ENCODE measurements at regions not wholly inside any gene's neighbourhood (a gene's known extent, or its start where the extent isn't known, plus 50 kb on each side); places are given as distances from the start of the nearest gene placed in this dataset.

DNA sequence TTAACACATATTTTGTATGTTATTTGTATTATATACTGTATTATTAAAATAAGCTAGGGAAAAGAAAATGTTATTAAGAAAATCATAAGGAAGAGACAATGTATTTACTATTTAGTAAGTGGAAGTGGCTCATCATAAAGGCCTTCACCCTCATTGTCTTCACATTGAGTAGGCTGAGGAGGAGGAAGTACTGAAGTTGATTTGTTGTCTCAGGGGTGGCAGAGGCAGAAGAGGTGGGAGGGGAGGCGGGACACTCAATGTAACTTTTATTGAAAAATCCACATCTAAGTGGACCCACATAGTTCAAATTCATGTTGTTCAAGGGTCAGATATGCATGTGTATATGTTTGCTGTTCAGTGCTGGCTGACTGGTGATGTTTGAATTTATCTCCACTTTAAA, 210.2 kb upstream of the CITED2 start:
- no peak overlapping the region for H3K9ac ChIP-seq (ENCODE audit: low read length in 5 of 5)
- H3K27ac ChIP-seq (ENCODE audit: low read depth, low read length), result no peak overlapping the region

DNA sequence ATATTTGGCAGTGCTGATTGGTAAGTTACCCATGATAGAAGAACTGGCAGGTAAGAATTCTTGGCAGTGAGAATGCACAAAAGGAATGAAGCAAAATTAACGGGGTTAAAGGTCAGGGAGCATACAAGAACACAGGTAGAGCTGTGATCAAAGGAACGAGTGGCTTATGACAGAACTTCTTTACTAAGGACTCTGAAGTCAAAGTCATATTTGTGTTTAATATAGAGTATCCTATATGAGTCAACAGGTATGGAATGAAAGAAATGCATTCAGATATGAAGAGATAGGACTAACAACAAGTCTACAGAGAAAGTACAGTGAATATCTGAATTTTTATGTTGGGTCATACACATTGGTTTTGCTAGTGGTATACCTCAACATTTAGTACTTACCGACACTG, 209.0 kb upstream of the CITED2 start:
- no peaks in the 10 kb centered on the region for H3K9me3 ChIP-seq (ENCODE audit: control insufficient read depth in 5 of 5, low read length in 5 of 5)

More for the DNA sequence above, 210.2 kb upstream of the CITED2 start:
- H3K4me1 ChIP-seq (ENCODE audit: control insufficient read depth in 5 of 5, insufficient read depth in 5 of 5, low read length in 5 of 5), result no peaks in the 10 kb centered on the region
- H3K4me3 ChIP-seq (ENCODE audit: low read depth in 1 of 5, low read length in 5 of 5), result no peak overlapping the region
- no peaks in the 10 kb centered on the region for H3K36me3 ChIP-seq (ENCODE audit: control insufficient read depth in 5 of 5, insufficient read depth in 5 of 5, low read length in 5 of 5)
- no peaks in the 10 kb centered on the region for H3K9me3 ChIP-seq (ENCODE audit: control insufficient read depth in 5 of 5, low read length in 5 of 5)
- H3K27me3 ChIP-seq (ENCODE audit: control insufficient read depth in 5 of 5, insufficient read depth in 4 of 5, low read length in 5 of 5), result no peaks in the 10 kb centered on the region

DNA sequence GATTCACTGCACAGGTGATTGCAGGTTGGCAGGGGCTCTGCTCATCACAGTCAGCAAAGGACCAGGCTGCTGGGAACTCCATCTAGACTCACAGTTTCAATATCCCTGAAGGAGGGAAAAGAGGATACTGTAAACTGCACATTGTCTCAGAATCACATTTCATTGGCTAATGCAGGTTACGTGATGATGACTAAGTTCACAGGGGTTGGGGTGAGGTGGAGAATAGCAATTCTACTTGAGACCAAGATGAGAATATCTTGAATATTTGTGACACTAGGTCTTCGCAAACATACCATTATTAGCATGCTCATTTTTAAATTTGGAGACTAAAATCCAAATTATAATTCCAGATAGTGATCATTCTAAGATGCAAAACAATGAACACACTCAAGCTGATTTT, 208.5 kb upstream of the CITED2 start:
- Histone ChIP-seq H3K9ac (ENCODE audit: low read length in 5 of 5) (no peak overlapping the region), H3K9me3 (ENCODE audit: control insufficient read depth in 5 of 5, low read length in 5 of 5) (no peaks in the 10 kb centered on the region), H3K4me3 (ENCODE audit: low read depth in 1 of 5, low read length in 5 of 5) (no peak overlapping the region), H3K36me3 (ENCODE audit: control insufficient read depth in 5 of 5, insufficient read depth in 5 of 5, low read length in 5 of 5) (no peaks in the 10 kb centered on the region), H3K27me3 (ENCODE audit: control insufficient read depth in 5 of 5, insufficient read depth in 4 of 5, low read length in 5 of 5) (no peaks in the 10 kb centered on the region), H3K4me1 (ENCODE audit: control insufficient read depth in 5 of 5, insufficient read depth in 5 of 5, low read length in 5 of 5) (peaks cover 0 to 2% (median 0%) of the 10 kb centered on the region in 5 donors), H3K27ac (ENCODE audit: low read depth, low read length) (no peak overlapping the region)

More for the DNA sequence above, 209.0 kb upstream of the CITED2 start:
- no peak overlapping the region for H3K27ac ChIP-seq (ENCODE audit: low read depth, low read length)
- H3K4me1 ChIP-seq (ENCODE audit: control insufficient read depth in 5 of 5, insufficient read depth in 5 of 5, low read length in 5 of 5), result no peaks in the 10 kb centered on the region
- H3K9ac ChIP-seq (ENCODE audit: low read length in 5 of 5), result no peak overlapping the region
- H3K36me3 ChIP-seq (ENCODE audit: control insufficient read depth in 5 of 5, insufficient read depth in 5 of 5, low read length in 5 of 5), result no peaks in the 10 kb centered on the region
- no peak overlapping the region for H3K4me3 ChIP-seq (ENCODE audit: low read depth in 1 of 5, low read length in 5 of 5)
- no peaks in the 10 kb centered on the region for H3K27me3 ChIP-seq (ENCODE audit: control insufficient read depth in 5 of 5, insufficient read depth in 4 of 5, low read length in 5 of 5)

DNA sequence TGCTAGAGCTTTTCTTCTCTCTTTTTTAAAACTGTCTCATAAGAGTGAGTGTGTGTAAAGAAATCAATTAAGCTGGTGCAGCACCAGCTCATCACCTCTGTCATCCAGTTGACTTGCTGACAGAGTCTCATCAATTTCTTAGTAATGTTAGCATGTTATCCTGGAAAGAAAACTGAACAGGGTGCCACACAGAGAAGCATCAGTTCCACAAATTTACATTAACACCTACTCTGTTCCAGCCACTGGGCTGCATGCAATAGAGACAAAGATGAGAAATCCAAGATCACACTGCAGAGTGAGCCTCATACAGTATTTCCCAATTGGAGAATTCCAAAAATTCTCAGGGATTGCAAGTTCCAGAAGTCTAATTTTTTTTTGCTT, 207.0 kb upstream of the CITED2 start:
- Histone ChIP-seq H3K27ac (ENCODE audit: low read depth, low read length) (no peak overlapping the region), H3K9me3 (ENCODE audit: control insufficient read depth in 5 of 5, low read length in 5 of 5) (no peaks in the 10 kb centered on the region), H3K36me3 (ENCODE audit: control insufficient read depth in 5 of 5, insufficient read depth in 5 of 5, low read length in 5 of 5) (no peaks in the 10 kb centered on the region), H3K4me1 (ENCODE audit: control insufficient read depth in 5 of 5, insufficient read depth in 5 of 5, low read length in 5 of 5) (peaks cover 0 to 3% (median 0%) of the 10 kb centered on the region in 5 donors), H3K9ac (ENCODE audit: low read length in 5 of 5) (no peak overlapping the region), H3K27me3 (ENCODE audit: control insufficient read depth in 5 of 5, insufficient read depth in 4 of 5, low read length in 5 of 5) (no peaks in the 10 kb centered on the region), H3K4me3 (ENCODE audit: low read depth in 1 of 5, low read length in 5 of 5) (no peak overlapping the region)

DNA sequence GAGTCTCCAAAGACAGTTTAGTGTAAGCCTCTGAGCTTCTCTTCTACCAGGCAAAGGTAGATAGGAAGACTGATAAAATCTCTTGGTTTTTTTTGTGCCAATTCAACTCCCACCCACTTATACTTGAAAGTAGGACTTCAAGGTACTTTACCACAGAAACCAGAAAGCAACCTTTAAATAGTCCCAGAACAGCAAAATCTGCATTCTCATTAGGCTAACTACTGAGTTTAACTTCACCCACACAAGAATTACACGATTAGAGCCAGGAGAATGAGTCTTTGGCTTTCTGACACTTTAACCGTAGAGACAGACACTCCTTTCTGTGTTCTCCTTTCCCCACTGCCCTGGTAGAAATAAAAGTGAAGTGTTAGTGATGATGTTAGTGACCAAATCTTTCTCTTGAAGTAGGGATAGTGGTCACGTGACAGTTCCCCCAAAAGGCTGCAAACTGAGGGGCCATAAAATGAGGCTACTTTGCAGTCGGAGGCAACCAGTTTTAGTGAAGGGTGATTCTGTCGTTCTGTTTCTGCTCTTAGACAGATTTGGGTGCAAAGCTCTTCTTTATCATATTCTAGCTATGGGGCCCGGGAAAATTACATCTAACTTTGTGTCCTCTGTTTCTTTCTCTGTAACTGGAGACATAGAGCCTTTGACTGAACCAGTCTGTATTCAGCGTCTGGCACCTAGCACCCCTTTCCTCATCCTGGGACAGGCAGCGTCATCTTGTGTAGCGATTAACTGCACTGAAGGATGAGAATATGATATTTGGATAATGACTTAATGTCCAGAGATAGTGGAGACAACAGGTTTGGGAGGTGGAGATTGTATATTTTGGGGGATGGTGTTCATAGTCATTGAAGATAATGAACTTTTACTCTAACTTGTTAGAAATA, 206.4 kb upstream of the CITED2 start:
- Histone ChIP-seq H3K9me3 (ENCODE audit: control insufficient read depth in 5 of 5, low read length in 5 of 5) (no peaks in the 10 kb centered on the region), H3K27me3 (ENCODE audit: control insufficient read depth in 5 of 5, insufficient read depth in 4 of 5, low read length in 5 of 5) (no peaks in the 10 kb centered on the region), H3K9ac (ENCODE audit: low read length in 5 of 5) (no peak overlapping the region), H3K4me1 (ENCODE audit: control insufficient read depth in 5 of 5, insufficient read depth in 5 of 5, low read length in 5 of 5) (peaks cover 0 to 3% (median 0%) of the 10 kb centered on the region in 5 donors), H3K36me3 (ENCODE audit: control insufficient read depth in 5 of 5, insufficient read depth in 5 of 5, low read length in 5 of 5) (no peaks in the 10 kb centered on the region), H3K27ac (ENCODE audit: low read depth, low read length) (no peak overlapping the region), H3K4me3 (ENCODE audit: low read depth in 1 of 5, low read length in 5 of 5) (no peak overlapping the region)

DNA sequence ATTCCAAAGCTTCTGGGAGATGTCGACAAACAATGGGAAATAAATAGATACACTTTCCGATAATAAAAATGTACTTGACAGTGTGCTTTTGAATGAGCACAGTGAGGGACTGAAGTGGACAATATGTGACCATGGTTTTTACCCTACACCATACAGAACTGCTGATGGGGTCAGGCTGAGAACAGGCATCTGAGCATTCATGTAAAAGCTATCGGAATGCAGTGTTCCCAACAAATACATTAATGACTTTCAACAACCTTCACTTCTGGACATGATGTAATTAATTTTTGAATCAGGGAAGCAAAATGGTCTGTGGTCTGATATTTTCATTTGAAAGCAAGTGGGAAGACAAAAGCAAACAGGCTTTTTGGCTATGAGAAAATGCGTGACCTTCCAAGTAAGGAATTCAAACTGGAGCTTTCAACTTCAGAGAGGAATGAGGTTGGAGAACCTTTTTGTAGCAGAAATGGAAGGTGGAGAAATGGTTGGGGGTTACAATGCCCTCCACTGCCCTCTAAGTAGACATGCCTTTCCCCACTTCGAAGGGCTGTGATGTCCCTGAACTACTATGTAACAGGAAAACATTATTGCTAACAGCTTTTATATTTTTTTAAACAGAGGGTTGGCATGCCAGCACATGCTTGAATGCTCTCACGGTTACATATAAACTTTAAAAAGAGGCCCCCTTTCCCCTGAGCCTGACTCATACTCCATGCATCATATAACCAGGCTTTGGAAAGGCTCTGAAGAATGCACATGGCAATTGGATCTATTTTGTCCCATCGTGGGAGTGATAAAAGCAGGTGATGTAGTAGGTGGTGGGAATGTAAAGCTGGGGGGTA, 203.5 kb upstream of the CITED2 start:
- Histone ChIP-seq H3K27me3 (ENCODE audit: control insufficient read depth in 5 of 5, insufficient read depth in 4 of 5, low read length in 5 of 5) (no peaks in the 10 kb centered on the region), H3K4me1 (ENCODE audit: control insufficient read depth in 5 of 5, insufficient read depth in 5 of 5, low read length in 5 of 5) (peaks cover 0 to 3% (median 0%) of the 10 kb centered on the region in 5 donors), H3K9me3 (ENCODE audit: control insufficient read depth in 5 of 5, low read length in 5 of 5) (no peaks in the 10 kb centered on the region), H3K36me3 (ENCODE audit: control insufficient read depth in 5 of 5, insufficient read depth in 5 of 5, low read length in 5 of 5) (no peaks in the 10 kb centered on the region), H3K9ac (ENCODE audit: low read length in 5 of 5) (no peak overlapping the region), H3K27ac (ENCODE audit: low read depth, low read length) (no peak overlapping the region), H3K4me3 (ENCODE audit: low read depth in 1 of 5, low read length in 5 of 5) (no peak overlapping the region)

DNA sequence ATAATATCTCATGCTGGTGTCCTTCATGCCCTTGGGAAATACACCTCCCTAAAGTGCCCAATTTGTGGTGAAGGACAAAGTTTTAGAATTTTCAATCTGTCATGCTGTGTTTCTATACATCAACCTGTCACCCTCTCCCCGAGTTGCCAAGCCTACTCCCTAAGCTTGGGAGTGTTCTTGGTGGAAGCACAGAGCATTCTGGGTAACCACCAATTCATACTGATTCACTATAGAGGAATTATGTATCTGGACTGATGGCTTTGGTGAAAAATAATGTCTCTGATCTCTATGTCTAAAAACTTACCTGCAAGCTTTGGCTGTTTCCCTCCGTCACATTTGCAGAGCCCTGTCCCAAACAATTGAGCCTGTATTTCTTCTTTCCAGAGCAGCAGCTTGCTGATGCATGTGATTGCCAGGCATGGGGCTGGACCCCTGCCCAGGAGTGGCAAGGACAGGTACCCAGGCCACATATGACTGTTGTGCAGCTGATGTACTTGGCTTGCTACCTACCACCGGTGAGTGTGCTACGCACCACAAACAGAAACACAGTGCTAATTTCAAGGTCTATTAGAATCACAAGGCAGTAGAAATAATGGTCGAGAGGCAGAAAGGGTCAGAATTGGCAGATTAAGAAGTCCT, 202.8 kb upstream of the CITED2 start:
- no peak overlapping the region for H3K27ac ChIP-seq (ENCODE audit: low read depth, low read length)
- no peaks in the 10 kb centered on the region for H3K36me3 ChIP-seq (ENCODE audit: control insufficient read depth in 5 of 5, insufficient read depth in 5 of 5, low read length in 5 of 5)
- H3K27me3 ChIP-seq (ENCODE audit: control insufficient read depth in 5 of 5, insufficient read depth in 4 of 5, low read length in 5 of 5), result no peaks in the 10 kb centered on the region
- H3K4me1 ChIP-seq (ENCODE audit: control insufficient read depth in 5 of 5, insufficient read depth in 5 of 5, low read length in 5 of 5), result peaks cover 0 to 3% (median 0%) of the 10 kb centered on the region in 5 donors
- no peak overlapping the region for H3K4me3 ChIP-seq (ENCODE audit: low read depth in 1 of 5, low read length in 5 of 5)
- H3K9ac ChIP-seq (ENCODE audit: low read length in 5 of 5), result no peak overlapping the region
- H3K9me3 ChIP-seq (ENCODE audit: control insufficient read depth in 5 of 5, low read length in 5 of 5), result no peaks in the 10 kb centered on the region

DNA sequence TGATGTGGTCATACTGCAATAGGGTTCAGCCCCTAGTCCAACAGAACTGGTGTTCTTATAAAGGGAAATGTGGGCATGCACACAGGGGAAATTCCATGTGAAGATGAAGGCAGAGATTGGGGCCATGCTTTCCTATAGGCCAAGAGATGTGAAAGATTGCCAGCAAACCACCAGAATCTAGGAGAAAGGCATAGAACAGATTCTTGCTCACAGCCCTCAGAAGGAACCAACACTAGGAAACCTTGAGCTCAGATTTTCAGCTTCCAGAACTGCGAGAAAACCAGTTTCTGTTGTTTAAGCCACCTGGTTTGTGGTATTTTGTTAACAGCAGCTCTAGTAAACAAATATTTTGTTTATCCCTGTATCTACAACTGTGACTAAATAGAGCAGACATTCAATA, 197.6 kb upstream of the CITED2 start:
- no peak overlapping the region for H3K4me3 ChIP-seq (ENCODE audit: low read depth in 1 of 5, low read length in 5 of 5)
- H3K27me3 ChIP-seq (ENCODE audit: control insufficient read depth in 5 of 5, insufficient read depth in 4 of 5, low read length in 5 of 5), result no peaks in the 10 kb centered on the region
- H3K9ac ChIP-seq (ENCODE audit: low read length in 5 of 5), result no peak overlapping the region
- no peaks in the 10 kb centered on the region for H3K36me3 ChIP-seq (ENCODE audit: control insufficient read depth in 5 of 5, insufficient read depth in 5 of 5, low read length in 5 of 5)
- no peaks in the 10 kb centered on the region for H3K4me1 ChIP-seq (ENCODE audit: control insufficient read depth in 5 of 5, insufficient read depth in 5 of 5, low read length in 5 of 5)
- H3K27ac ChIP-seq (ENCODE audit: low read depth, low read length), result no peak overlapping the region
- H3K9me3 ChIP-seq (ENCODE audit: control insufficient read depth in 5 of 5, low read length in 5 of 5), result no peaks in the 10 kb centered on the region

DNA sequence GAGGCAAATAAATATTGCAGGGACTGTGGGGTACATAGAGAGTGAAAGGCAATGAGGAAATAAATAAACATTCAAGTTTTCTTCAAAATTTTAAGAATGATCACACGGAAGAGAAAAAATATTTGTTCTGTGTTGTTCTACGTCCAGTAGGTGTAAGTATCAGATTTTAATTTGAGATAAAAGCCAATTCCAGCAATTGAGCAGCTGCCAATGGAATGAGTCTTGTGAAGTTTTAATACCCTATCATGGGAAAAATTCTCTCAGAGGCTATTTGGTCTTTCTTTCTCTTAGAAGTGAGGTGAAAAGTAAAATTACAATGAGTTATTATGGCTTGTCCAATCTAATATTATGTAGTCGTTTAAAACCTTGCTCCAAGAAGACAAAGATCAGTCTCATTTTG, 195.7 kb upstream of the CITED2 start:
- Histone ChIP-seq H3K4me3 (ENCODE audit: low read depth in 1 of 5, low read length in 5 of 5) (no peak overlapping the region), H3K9me3 (ENCODE audit: control insufficient read depth in 5 of 5, low read length in 5 of 5) (no peaks in the 10 kb centered on the region), H3K9ac (ENCODE audit: low read length in 5 of 5) (no peak overlapping the region), H3K36me3 (ENCODE audit: control insufficient read depth in 5 of 5, insufficient read depth in 5 of 5, low read length in 5 of 5) (no peaks in the 10 kb centered on the region), H3K27me3 (ENCODE audit: control insufficient read depth in 5 of 5, insufficient read depth in 4 of 5, low read length in 5 of 5) (no peaks in the 10 kb centered on the region), H3K27ac (ENCODE audit: low read depth, low read length) (no peak overlapping the region), H3K4me1 (ENCODE audit: control insufficient read depth in 5 of 5, insufficient read depth in 5 of 5, low read length in 5 of 5) (peaks cover 0 to 1% (median 0%) of the 10 kb centered on the region in 5 donors)

DNA sequence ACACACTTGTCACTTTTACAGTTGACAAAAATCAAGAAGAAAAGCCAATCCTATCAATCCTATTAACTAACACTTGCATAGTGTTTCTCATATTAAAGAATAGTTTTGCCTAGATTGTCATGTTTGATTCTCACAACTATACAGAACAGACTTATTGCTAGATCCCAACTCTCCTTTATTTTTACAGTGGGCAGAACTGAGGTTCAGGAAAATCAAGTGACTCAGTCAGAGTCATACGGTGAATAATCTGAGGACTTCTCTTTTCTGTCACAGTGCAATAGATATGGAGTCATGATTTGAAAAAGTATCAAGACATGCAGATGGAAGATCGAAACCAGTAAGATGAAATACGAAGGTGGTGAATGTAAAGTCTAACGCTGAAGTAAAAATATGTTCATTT, 195.1 kb upstream of the CITED2 start:
- H3K27ac ChIP-seq (ENCODE audit: low read depth, low read length), result no peak overlapping the region
- no peaks in the 10 kb centered on the region for H3K27me3 ChIP-seq (ENCODE audit: control insufficient read depth in 5 of 5, insufficient read depth in 4 of 5, low read length in 5 of 5)
- H3K4me3 ChIP-seq (ENCODE audit: low read depth in 1 of 5, low read length in 5 of 5), result no peak overlapping the region
- H3K9ac ChIP-seq (ENCODE audit: low read length in 5 of 5), result no peak overlapping the region
- H3K4me1 ChIP-seq (ENCODE audit: control insufficient read depth in 5 of 5, insufficient read depth in 5 of 5, low read length in 5 of 5), result peaks cover 0 to 7% (median 5%) of the 10 kb centered on the region in 5 donors
- no peaks in the 10 kb centered on the region for H3K36me3 ChIP-seq (ENCODE audit: control insufficient read depth in 5 of 5, insufficient read depth in 5 of 5, low read length in 5 of 5)
- H3K9me3 ChIP-seq (ENCODE audit: control insufficient read depth in 5 of 5, low read length in 5 of 5), result no peaks in the 10 kb centered on the region
